ENCODE measurements at regions not wholly inside any gene's neighbourhood (a gene's known extent, or its start where the extent isn't known, plus 50 kb on each side); places are given as distances from the start of the nearest gene placed in this dataset.

DNA sequence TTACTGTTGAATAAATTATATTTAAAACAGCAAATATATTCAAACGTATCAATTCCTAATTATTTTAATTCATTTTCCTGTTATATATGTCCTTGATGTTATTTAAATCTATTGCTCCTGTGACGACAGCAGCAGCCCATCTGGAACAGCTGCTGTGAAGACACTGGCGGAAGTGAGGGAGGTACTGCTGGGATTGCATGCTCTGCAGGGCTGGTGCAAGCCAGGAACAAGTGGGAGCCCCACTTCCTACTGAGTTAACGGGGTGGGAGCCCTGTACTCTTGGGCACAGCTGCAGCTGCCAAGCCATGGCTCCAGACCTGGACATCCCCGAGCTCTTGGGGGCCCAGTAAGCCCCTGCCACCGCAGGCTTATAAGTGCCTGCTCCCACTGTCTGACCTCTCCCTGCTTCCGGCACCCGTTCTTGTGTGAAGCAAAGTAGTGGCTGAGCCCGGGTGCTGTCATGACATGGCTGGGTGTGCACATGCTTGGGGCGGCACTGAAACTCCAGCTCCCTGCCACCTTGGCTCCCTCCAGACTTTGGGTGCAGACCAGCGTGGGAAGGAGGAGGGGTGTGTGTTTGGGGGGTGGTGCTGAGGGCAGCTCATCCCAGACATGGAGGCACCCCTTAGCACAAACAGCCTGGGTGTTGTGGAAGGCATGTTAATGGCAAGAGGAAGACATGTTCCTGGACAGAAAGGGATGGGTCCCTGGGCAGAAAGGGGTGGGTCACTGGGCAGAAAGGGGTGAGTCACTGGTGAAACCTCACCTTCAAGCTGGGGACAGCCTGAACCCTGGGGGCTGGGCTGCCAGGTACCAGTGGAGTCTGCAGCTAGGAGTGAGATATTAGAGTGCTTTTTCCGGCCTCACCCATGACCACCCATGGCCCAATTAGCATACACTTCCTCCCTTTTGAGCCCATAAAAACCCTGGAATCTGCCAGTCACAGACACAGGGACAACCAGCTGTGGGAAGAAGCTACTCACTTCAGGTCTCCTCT, 1981.3 kb upstream of the IGFBP7 start:
- TF ChIP-seq, protein P1, sequence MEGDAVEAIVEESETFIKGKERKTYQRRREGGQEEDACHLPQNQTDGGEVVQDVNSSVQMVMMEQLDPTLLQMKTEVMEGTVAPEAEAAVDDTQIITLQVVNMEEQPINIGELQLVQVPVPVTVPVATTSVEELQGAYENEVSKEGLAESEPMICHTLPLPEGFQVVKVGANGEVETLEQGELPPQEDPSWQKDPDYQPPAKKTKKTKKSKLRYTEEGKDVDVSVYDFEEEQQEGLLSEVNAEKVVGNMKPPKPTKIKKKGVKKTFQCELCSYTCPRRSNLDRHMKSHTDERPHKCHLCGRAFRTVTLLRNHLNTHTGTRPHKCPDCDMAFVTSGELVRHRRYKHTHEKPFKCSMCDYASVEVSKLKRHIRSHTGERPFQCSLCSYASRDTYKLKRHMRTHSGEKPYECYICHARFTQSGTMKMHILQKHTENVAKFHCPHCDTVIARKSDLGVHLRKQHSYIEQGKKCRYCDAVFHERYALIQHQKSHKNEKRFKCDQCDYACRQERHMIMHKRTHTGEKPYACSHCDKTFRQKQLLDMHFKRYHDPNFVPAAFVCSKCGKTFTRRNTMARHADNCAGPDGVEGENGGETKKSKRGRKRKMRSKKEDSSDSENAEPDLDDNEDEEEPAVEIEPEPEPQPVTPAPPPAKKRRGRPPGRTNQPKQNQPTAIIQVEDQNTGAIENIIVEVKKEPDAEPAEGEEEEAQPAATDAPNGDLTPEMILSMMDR (IDR thresholded peaks at IDR 0.05) = no peak
- TF ChIP-seq EP300 (IDR thresholded peaks at IDR 0.05) (no peak), POLR2A (IDR thresholded peaks at IDR 0.05) (no peak)

Data from sigmoid colon (tissue), 4 donors.